Neuronal stem cell (in vitro differentiated cells): ENCODE measurements at regions not wholly inside any gene's neighbourhood (a gene's known extent, or its start where the extent isn't known, plus 50 kb on each side); places are given as distances from the start of the nearest gene placed in this dataset.

ENCODE experiments used
- DNase-seq: peaks from one replicate; pipeline ENCODE4 v3.0.0-alpha.2; 2013; ENCODE audit warnings: low spot score
- H2AFZ ChIP-seq: one replicate; pipeline ENCODE4 v1.6.1; 2013; ENCODE audit warnings: mild to moderate bottlenecking, low read length, inconsistent platforms
- H2AK5ac ChIP-seq: 2 replicates; pipeline ENCODE4 v1.6.1; 2013; ENCODE audit warnings: low read depth, mild to moderate bottlenecking, inconsistent platforms, low read length, moderate library complexity, mixed read lengths
- H2BK120ac ChIP-seq: 2 replicates; pipeline ENCODE4 v1.6.1; 2013; ENCODE audit warnings: low read depth, mild to moderate bottlenecking, inconsistent platforms, low read length, moderate library complexity, mixed read lengths
- H2BK12ac ChIP-seq: one replicate; pipeline ENCODE4 v1.6.1; 2013; ENCODE audit warnings: low read length, inconsistent platforms
- H2BK15ac ChIP-seq: 2 replicates; pipeline ENCODE4 v1.6.1; 2013; ENCODE audit warnings: mild to moderate bottlenecking, low read length, inconsistent platforms, mixed read lengths
- H2BK5ac ChIP-seq: one replicate; pipeline ENCODE4 v1.6.1; 2013; ENCODE audit warnings: inconsistent platforms, mild to moderate bottlenecking, low read length, moderate library complexity
- H3K14ac ChIP-seq: one replicate; pipeline ENCODE4 v1.6.1; 2013; ENCODE audit warnings: low read length, inconsistent platforms
- H3K18ac ChIP-seq: 2 replicates; pipeline ENCODE4 v1.6.1; 2013; ENCODE audit warnings: low read length, inconsistent platforms
- H3K23ac ChIP-seq: 2 replicates; pipeline ENCODE4 v1.6.1; 2013; ENCODE audit warnings: low read depth, mild to moderate bottlenecking, mixed read lengths, low read length, inconsistent platforms; ENCODE audit not compliant: poor library complexity
- H3K27ac ChIP-seq: replicated peaks from 3 replicates; pipeline ENCODE4 v1.5.1; 2013; ENCODE audit warnings: low read length, inconsistent platforms
- H3K27me3 ChIP-seq, 3 experiments: 2 replicates each; pipeline ENCODE4 v1.6.1; 2013; ENCODE audit warnings: low read length in 3 of 3, mild to moderate bottlenecking in 2 of 3, inconsistent platforms in 1 of 3, low read depth in 1 of 3, mixed read lengths in 1 of 3, moderate library complexity in 1 of 3; ENCODE audit not compliant: control insufficient read depth in 3 of 3, insufficient read depth in 3 of 3
- H3K36me3 ChIP-seq, 2 donors: replicated peaks in 1 of 2; 2 replicates each; pipeline ENCODE4 v1.6.1; 2013; ENCODE audit warnings: low read length in 2 of 2; ENCODE audit not compliant: control insufficient read depth in 2 of 2, insufficient read depth in 2 of 2
- H3K4ac ChIP-seq: 2 replicates; pipeline ENCODE4 v1.6.1; 2013; ENCODE audit warnings: inconsistent platforms, mild to moderate bottlenecking, low read length, moderate library complexity
- H3K4me1 ChIP-seq, 2 donors: 1 replicate in 1 of 2; 2 replicates in 1 of 2; pipeline ENCODE4 v1.6.1; 2013; ENCODE audit warnings: low read length in 2 of 2, low read depth in 1 of 2; ENCODE audit not compliant: control insufficient read depth in 2 of 2, insufficient read depth in 1 of 2
- H3K4me2 ChIP-seq: one replicate; pipeline ENCODE4 v1.6.1; 2013; ENCODE audit warnings: mild to moderate bottlenecking, low read length, inconsistent platforms; ENCODE audit not compliant: insufficient read depth, poor library complexity, severe bottlenecking
- H3K4me3 ChIP-seq, 2 donors: 2 replicates each; pipeline ENCODE4 v1.5.1; 2013; ENCODE audit warnings: low read length in 2 of 2, mild to moderate bottlenecking in 2 of 2, inconsistent platforms in 1 of 2, moderate library complexity in 1 of 2
- H3K79me1 ChIP-seq: one replicate; pipeline ENCODE4 v1.6.1; 2013; ENCODE audit warnings: low read depth, mild to moderate bottlenecking, inconsistent platforms, low read length, moderate library complexity
- H3K9ac ChIP-seq: one replicate; pipeline ENCODE4 v1.6.1; 2013; ENCODE audit warnings: mild to moderate bottlenecking, low read depth, low read length, inconsistent platforms; ENCODE audit not compliant: poor library complexity
- H3K9me3 ChIP-seq, 2 donors: replicated peaks in 1 of 2; 2 replicates each; pipeline versions ENCODE3 to v1.6.1; 2013; ENCODE audit warnings: low read length in 2 of 2, mild to moderate bottlenecking in 2 of 2, inconsistent platforms in 1 of 2, low read depth in 1 of 2, mixed read lengths in 1 of 2, moderate library complexity in 1 of 2; ENCODE audit not compliant: control insufficient read depth in 2 of 2, insufficient read depth in 1 of 2
- H4K8ac ChIP-seq: one replicate; pipeline ENCODE4 v1.6.1; 2013; ENCODE audit warnings: low read depth, mild to moderate bottlenecking, inconsistent platforms, low read length, moderate library complexity
- H4K91ac ChIP-seq: one replicate; pipeline ENCODE4 v1.6.1; 2013; ENCODE audit warnings: low read length, low read depth, mild to moderate bottlenecking, inconsistent platforms; ENCODE audit not compliant: poor library complexity
- WGBS, 2 donors: extraction: QIAGEN DNeasy Blood & Tissue Kit; methylation state at CpG; one replicate each; pipeline ENCODE4 v1.1.7; 2013; ENCODE audit warnings: missing lambda C conversion rate in 2 of 2, mixed read lengths in 1 of 2; ENCODE audit not compliant: insufficient read length in 2 of 2, insufficient replicate concordance in 1 of 2; ENCODE audit errors: extremely low coverage in 2 of 2; 5-methylcytosine and 5-hydroxymethylcytosine counted together

DNA sequence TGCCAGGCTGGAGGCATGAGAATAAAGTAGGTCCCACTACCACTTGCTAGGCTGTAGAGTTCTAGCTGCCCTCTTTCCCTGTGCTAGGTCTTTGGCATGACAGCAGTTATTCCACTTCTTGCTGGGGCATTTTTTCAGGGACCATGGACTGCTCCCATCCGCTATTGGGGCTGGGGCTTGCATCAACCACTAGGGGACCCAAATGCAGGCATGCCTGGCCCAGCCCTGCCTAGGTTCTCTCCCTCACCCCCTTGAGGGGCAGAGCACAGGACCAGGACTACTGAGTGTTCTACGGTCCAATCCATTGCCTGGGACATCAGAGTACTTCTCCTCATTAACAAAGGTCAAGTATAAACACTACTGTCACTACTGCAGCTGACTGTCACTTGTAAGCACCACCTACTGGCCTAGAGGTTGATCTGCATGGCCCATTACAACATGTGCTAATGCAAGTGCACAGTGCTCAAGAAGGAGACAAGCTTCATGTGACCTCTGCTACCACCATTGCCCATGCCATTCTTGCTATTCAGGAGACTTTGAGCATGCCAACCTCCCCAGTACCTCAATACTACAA is 270.5 kb downstream of the MBNL1 start:
- no peaks in the 10 kb centered on the region for H3K79me1 ChIP-seq
- no peak overlapping the region for H2BK5ac ChIP-seq
- H3K14ac ChIP-seq, result no peak overlapping the region
- no peak overlapping the region for H3K4me3 ChIP-seq
- no CpG with 5 or more reads among the region's 2 CpGs for WGBS, 2 donors
- no peaks in the 10 kb centered on the region for H3K27me3 ChIP-seq
- no peak for DNase-seq
- H2AK5ac ChIP-seq, result no peak overlapping the region
- H3K9ac ChIP-seq, result no peak overlapping the region
- H2BK15ac ChIP-seq, result no peak overlapping the region
- no peak overlapping the region for H2AFZ ChIP-seq
- H3K23ac ChIP-seq, result no peak overlapping the region
- no peak overlapping the region for H2BK12ac ChIP-seq
- no peak overlapping the region for H4K8ac ChIP-seq
- H3K4me1 ChIP-seq, result no peaks in the 10 kb centered on the region
- H3K18ac ChIP-seq, result no peak overlapping the region
- no peak overlapping the region for H3K27ac ChIP-seq
- no peaks in the 10 kb centered on the region for H3K9me3 ChIP-seq
- no peak overlapping the region for H4K91ac ChIP-seq
- H3K36me3 ChIP-seq, result no peaks in the 10 kb centered on the region
- H2BK120ac ChIP-seq, result no peak overlapping the region
- H3K4ac ChIP-seq, result no peak overlapping the region
- no peak overlapping the region for H3K4me2 ChIP-seq

DNA sequence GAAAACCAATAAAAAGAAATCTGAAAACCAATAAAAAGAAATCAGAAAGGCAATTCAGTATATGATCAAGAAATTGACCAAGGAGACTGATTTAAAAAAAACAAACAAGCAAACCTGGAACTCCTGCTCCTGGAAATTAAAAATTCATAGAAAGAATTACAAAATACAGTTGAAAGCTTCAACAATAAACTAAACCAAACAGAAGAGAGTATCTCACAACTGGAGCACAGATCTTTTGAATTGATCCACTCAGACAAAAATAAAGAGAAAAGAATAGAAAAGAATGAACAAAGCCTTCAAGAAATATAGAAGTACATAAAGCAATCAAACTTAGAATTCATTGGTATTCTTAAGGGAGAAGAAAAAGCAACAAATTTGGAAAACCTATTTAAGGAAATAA is 271.4 kb downstream of the MBNL1 start:
- H2BK12ac ChIP-seq, result no peak overlapping the region
- no peak overlapping the region for H3K9ac ChIP-seq
- H3K18ac ChIP-seq, result no peak overlapping the region
- H3K4ac ChIP-seq, result no peak overlapping the region
- H3K27me3 ChIP-seq, result no peaks in the 10 kb centered on the region
- H3K9me3 ChIP-seq, result no peaks in the 10 kb centered on the region
- H3K4me1 ChIP-seq, result no peaks in the 10 kb centered on the region
- H2AK5ac ChIP-seq, result no peak overlapping the region
- no peak overlapping the region for H3K4me2 ChIP-seq
- no peak overlapping the region for H3K23ac ChIP-seq
- H3K4me3 ChIP-seq, result no peak overlapping the region
- no peaks in the 10 kb centered on the region for H3K36me3 ChIP-seq
- no peak overlapping the region for H4K91ac ChIP-seq
- no peak overlapping the region for H2AFZ ChIP-seq
- no peak overlapping the region for H2BK120ac ChIP-seq
- H2BK15ac ChIP-seq, result no peak overlapping the region
- H3K14ac ChIP-seq, result no peak overlapping the region
- H3K79me1 ChIP-seq, result no peaks in the 10 kb centered on the region
- H2BK5ac ChIP-seq, result no peak overlapping the region
- no peak overlapping the region for H3K27ac ChIP-seq
- DNase-seq, result no peak
- H4K8ac ChIP-seq, result no peak overlapping the region

DNA sequence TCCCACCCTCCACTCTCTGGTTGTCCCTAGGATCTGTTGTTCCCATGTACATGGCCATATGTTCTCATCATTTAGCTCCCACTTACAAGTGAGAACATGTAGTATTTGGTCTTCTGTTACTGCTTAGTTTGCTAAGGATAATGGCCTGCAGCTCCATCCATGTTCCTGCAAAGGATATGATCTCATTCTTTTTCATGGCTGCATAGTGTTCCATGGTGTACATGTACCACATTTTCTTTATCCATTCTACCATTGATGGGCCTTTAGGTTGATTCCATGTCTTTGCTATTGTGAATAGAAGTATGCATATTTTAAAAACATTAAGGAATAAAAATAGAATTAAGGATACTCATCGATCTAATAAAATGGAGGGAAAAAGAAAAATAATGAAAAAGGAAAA is 278.4 kb downstream of the MBNL1 start:
- Histone ChIP-seq H3K4me2 (no peak overlapping the region), H3K9ac (no peak overlapping the region), H3K14ac (no peak overlapping the region), H3K27ac (no peak overlapping the region), H2AFZ (no peak overlapping the region), H4K8ac (no peak overlapping the region), H3K4me1 (no peaks in the 10 kb centered on the region), H3K9me3 (no peaks in the 10 kb centered on the region), H2BK120ac (no peak overlapping the region), H3K23ac (no peak overlapping the region), H4K91ac (no peak overlapping the region), H3K18ac (no peak overlapping the region), H2BK12ac (no peak overlapping the region), H3K79me1 (no peaks in the 10 kb centered on the region), H2BK5ac (no peak overlapping the region), H3K36me3 (no peaks in the 10 kb centered on the region), H3K4me3 (no peak overlapping the region), H3K27me3 (no peaks in the 10 kb centered on the region), H2BK15ac (no peak overlapping the region), H2AK5ac (no peak overlapping the region), H3K4ac (no peak overlapping the region)
- no CpG with 5 or more reads among the region's 1 CpG for WGBS, 2 donors
- DNase-seq, result no peak

DNA sequence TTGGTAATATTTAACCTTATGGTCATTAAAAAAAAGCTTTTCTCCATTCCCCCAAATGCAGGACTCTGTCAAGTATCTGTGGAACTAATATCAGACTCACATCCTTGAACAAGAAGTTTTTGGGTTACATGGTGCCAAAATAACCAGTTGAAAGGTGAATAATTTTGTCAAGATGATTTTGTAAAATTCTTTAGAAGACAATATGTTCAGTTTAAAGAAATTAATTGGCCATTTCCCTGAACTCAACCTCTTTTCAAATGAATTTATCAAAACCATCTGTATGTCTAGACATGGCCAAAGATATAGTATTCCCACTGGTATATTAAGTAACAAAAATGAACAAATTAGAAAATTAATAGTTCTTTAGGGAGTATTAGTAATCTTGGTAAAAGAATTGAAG is 280.5 kb downstream of the MBNL1 start:
- H3K4me2 ChIP-seq, result no peak overlapping the region
- no peak overlapping the region for H2BK5ac ChIP-seq
- no peaks in the 10 kb centered on the region for H3K27me3 ChIP-seq
- no peak overlapping the region for H2BK120ac ChIP-seq
- no peak overlapping the region for H2BK15ac ChIP-seq
- no peak overlapping the region for H3K14ac ChIP-seq
- H3K4me3 ChIP-seq, result no peak overlapping the region
- H3K4ac ChIP-seq, result no peak overlapping the region
- H3K9me3 ChIP-seq, result no peaks in the 10 kb centered on the region
- no peak overlapping the region for H4K91ac ChIP-seq
- no peaks in the 10 kb centered on the region for H3K4me1 ChIP-seq
- H3K9ac ChIP-seq, result no peak overlapping the region
- no peak overlapping the region for H2AK5ac ChIP-seq
- no peak for DNase-seq
- H3K18ac ChIP-seq, result no peak overlapping the region
- H2BK12ac ChIP-seq, result no peak overlapping the region
- H3K27ac ChIP-seq, result no peak overlapping the region
- no peaks in the 10 kb centered on the region for H3K79me1 ChIP-seq
- H4K8ac ChIP-seq, result no peak overlapping the region
- H2AFZ ChIP-seq, result no peak overlapping the region
- no peaks in the 10 kb centered on the region for H3K36me3 ChIP-seq
- H3K23ac ChIP-seq, result no peak overlapping the region
